ENCODE measurements at regions not wholly inside any gene's neighbourhood (a gene's known extent, or its start where the extent isn't known, plus 50 kb on each side); places are given as distances from the start of the nearest gene placed in this dataset.

DNA sequence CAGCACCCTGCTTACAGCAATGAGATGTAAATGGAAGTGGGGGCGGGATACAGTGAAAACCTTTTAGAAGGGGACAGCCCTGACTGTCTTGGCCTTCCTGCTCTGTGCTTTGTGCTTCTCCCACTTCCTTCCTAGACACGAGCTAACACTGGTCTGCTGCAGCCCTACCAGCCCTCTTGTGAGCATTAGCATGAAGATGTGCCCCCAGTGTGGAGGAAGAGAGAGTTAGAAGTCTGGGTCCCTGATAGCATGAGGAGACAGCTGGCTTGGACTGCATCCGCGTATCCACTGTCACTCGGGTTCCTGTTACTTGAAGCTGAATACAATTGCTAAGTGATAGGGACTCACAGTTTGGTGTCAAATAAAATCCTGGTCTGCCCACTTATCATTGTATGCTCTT lies 248.1 kb upstream of the SOX5 start:
- Histone ChIP-seq H4K20me1 (ENCODE audit: low read depth, low read length) (no peaks in the 10 kb centered on the region), H3K9ac (ENCODE audit: low read length) (no peak overlapping the region), H3K27me3 (ENCODE audit: low read length) (no peaks in the 10 kb centered on the region), H3K9me3 (ENCODE audit: insufficient read depth, low read length) (no peaks in the 10 kb centered on the region), H3F3A (ENCODE audit: insufficient read depth) (no peaks in the 10 kb centered on the region), H3K9me2 (replicated peaks; ENCODE audit: insufficient read depth, low read length) (no peaks in the 10 kb centered on the region), H3K4me3 (ENCODE audit: insufficient read depth, low read length, poor library complexity, severe bottlenecking) (no peak overlapping the region), H3K79me2 (ENCODE audit: insufficient read depth, low read length) (no peaks in the 10 kb centered on the region), H3K4me2 (ENCODE audit: low read depth, low read length, poor library complexity, severe bottlenecking) (no peak overlapping the region), H3K36me3 (ENCODE audit: low read length) (no peaks in the 10 kb centered on the region), H2AFZ (ENCODE audit: low read depth, low read length, severe bottlenecking) (no peak overlapping the region), H3K27ac (ENCODE audit: low read depth, low read length) (no peak overlapping the region)
- TF ChIP-seq EZH2phosphoT487 (conservative IDR thresholded peaks at IDR 0.05; ENCODE audit: low read length) = no peak
- TF ChIP-seq, protein P1, sequence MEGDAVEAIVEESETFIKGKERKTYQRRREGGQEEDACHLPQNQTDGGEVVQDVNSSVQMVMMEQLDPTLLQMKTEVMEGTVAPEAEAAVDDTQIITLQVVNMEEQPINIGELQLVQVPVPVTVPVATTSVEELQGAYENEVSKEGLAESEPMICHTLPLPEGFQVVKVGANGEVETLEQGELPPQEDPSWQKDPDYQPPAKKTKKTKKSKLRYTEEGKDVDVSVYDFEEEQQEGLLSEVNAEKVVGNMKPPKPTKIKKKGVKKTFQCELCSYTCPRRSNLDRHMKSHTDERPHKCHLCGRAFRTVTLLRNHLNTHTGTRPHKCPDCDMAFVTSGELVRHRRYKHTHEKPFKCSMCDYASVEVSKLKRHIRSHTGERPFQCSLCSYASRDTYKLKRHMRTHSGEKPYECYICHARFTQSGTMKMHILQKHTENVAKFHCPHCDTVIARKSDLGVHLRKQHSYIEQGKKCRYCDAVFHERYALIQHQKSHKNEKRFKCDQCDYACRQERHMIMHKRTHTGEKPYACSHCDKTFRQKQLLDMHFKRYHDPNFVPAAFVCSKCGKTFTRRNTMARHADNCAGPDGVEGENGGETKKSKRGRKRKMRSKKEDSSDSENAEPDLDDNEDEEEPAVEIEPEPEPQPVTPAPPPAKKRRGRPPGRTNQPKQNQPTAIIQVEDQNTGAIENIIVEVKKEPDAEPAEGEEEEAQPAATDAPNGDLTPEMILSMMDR (IDR thresholded peaks at IDR 0.05; ENCODE audit: insufficient read depth, low read length, poor library complexity, severe bottlenecking) = no peak

DNA sequence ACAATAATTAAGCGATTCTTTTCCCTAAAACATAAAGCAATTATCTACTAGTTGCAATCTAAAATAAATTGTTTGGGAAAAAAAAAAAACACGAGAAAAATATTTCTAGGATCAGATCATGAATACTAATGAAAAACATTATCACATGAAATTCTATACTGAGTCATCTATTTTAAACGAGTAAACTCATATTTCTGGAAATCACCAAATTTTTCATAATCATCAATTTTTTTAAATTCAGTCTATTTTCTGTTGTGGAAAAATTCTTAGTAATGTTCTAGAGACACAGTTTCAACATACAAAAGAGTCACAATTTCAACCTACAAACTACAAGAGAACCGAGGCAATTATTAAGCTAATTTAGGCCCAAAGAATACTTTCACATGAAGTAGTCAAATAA lies 245.6 kb upstream of the SOX5 start:
- H2AFZ ChIP-seq (ENCODE audit: low read depth, low read length, severe bottlenecking) = no peak overlapping the region
- H3K36me3 ChIP-seq (ENCODE audit: low read length) = no peaks in the 10 kb centered on the region
- H3K79me2 ChIP-seq (ENCODE audit: insufficient read depth, low read length) = no peaks in the 10 kb centered on the region
- H3K9ac ChIP-seq (ENCODE audit: low read length) = no peak overlapping the region
- H3K9me3 ChIP-seq (ENCODE audit: insufficient read depth, low read length) = no peaks in the 10 kb centered on the region
- TF ChIP-seq, protein P1 (IDR thresholded peaks at IDR 0.05; ENCODE audit: insufficient read depth, low read length, poor library complexity, severe bottlenecking) = no peak
- no peak for TF ChIP-seq EZH2phosphoT487 (conservative IDR thresholded peaks at IDR 0.05; ENCODE audit: low read length)
- H4K20me1 ChIP-seq (ENCODE audit: low read depth, low read length) = no peaks in the 10 kb centered on the region
- no peaks in the 10 kb centered on the region for H3K9me2 ChIP-seq (replicated peaks; ENCODE audit: insufficient read depth, low read length)
- no peak overlapping the region for H3K4me2 ChIP-seq (ENCODE audit: low read depth, low read length, poor library complexity, severe bottlenecking)
- H3K27ac ChIP-seq (ENCODE audit: low read depth, low read length) = no peak overlapping the region
- H3K27me3 ChIP-seq (ENCODE audit: low read length) = no peaks in the 10 kb centered on the region
- H3K4me3 ChIP-seq (ENCODE audit: insufficient read depth, low read length, poor library complexity, severe bottlenecking) = no peak overlapping the region
- no peaks in the 10 kb centered on the region for H3F3A ChIP-seq (ENCODE audit: insufficient read depth)

DNA sequence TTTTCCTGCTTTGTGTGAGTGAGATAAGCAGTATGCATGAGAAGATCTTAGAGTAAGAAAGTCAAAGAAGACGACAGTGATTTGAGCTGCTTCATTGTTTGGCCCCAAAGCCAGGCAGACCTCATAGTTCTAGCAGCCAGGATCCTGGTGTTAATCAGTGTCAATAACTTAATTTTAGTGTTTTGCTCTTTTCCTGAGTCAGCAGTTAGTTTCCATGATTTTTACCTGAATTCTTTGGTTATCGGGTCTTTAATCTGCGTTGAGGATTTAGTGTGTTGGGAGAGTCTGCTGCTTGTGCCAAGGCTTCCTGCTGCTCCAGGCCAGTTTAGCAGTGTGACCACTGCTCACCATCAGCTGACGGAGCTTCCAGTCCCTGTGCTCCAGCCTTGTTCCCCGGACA lies 241.6 kb upstream of the SOX5 start:
- H3K79me2 ChIP-seq (ENCODE audit: insufficient read depth, low read length) = no peaks in the 10 kb centered on the region
- no peaks in the 10 kb centered on the region for H4K20me1 ChIP-seq (ENCODE audit: low read depth, low read length)
- H3K36me3 ChIP-seq (ENCODE audit: low read length) = no peaks in the 10 kb centered on the region
- H3K27ac ChIP-seq (ENCODE audit: low read depth, low read length) = no peak overlapping the region
- no peaks in the 10 kb centered on the region for H3K9me3 ChIP-seq (ENCODE audit: insufficient read depth, low read length)
- no peak overlapping the region for H3K9ac ChIP-seq (ENCODE audit: low read length)
- no peaks in the 10 kb centered on the region for H3K27me3 ChIP-seq (ENCODE audit: low read length)
- H3K4me2 ChIP-seq (ENCODE audit: low read depth, low read length, poor library complexity, severe bottlenecking) = no peak overlapping the region
- no peak overlapping the region for H2AFZ ChIP-seq (ENCODE audit: low read depth, low read length, severe bottlenecking)
- no peak for TF ChIP-seq EZH2phosphoT487 (conservative IDR thresholded peaks at IDR 0.05; ENCODE audit: low read length)
- TF ChIP-seq, protein P1 (IDR thresholded peaks at IDR 0.05; ENCODE audit: insufficient read depth, low read length, poor library complexity, severe bottlenecking) = no peak
- no peaks in the 10 kb centered on the region for H3F3A ChIP-seq (ENCODE audit: insufficient read depth)
- H3K9me2 ChIP-seq (replicated peaks; ENCODE audit: insufficient read depth, low read length) = no peaks in the 10 kb centered on the region
- no peak overlapping the region for H3K4me3 ChIP-seq (ENCODE audit: insufficient read depth, low read length, poor library complexity, severe bottlenecking)

DNA sequence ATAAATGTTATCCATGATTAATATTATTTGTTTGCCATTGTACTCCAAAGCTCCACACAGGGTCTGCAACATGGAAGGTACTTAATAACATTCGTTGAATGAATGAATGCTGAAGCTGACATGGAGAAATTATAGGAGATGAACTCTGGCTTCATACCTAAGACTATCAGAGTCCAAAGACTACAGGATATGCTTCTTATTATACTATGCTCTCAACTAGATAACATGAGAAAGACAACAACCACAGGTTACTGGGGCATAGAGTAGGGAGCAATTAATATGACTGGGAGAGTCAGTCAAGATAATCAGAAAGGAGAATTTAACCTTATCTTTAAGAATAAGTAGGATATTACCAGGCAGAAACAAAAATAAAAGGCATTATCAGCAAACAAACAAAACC lies 236.3 kb upstream of the SOX5 start:
- no peaks in the 10 kb centered on the region for H3F3A ChIP-seq (ENCODE audit: insufficient read depth)
- H4K20me1 ChIP-seq (ENCODE audit: low read depth, low read length) = no peaks in the 10 kb centered on the region
- no peak overlapping the region for H3K27ac ChIP-seq (ENCODE audit: low read depth, low read length)
- H3K9me2 ChIP-seq (replicated peaks; ENCODE audit: insufficient read depth, low read length) = no peaks in the 10 kb centered on the region
- H3K9me3 ChIP-seq (ENCODE audit: insufficient read depth, low read length) = no peaks in the 10 kb centered on the region
- H2AFZ ChIP-seq (ENCODE audit: low read depth, low read length, severe bottlenecking) = no peak overlapping the region
- H3K27me3 ChIP-seq (ENCODE audit: low read length) = no peaks in the 10 kb centered on the region
- no peak overlapping the region for H3K4me2 ChIP-seq (ENCODE audit: low read depth, low read length, poor library complexity, severe bottlenecking)
- H3K9ac ChIP-seq (ENCODE audit: low read length) = no peak overlapping the region
- no peak overlapping the region for H3K4me3 ChIP-seq (ENCODE audit: insufficient read depth, low read length, poor library complexity, severe bottlenecking)
- H3K36me3 ChIP-seq (ENCODE audit: low read length) = no peaks in the 10 kb centered on the region
- TF ChIP-seq EZH2phosphoT487 (conservative IDR thresholded peaks at IDR 0.05; ENCODE audit: low read length) = no peak
- TF ChIP-seq, protein P1 (IDR thresholded peaks at IDR 0.05; ENCODE audit: insufficient read depth, low read length, poor library complexity, severe bottlenecking) = no peak
- no peaks in the 10 kb centered on the region for H3K79me2 ChIP-seq (ENCODE audit: insufficient read depth, low read length)
